ENCODE measurements at regions not wholly inside any gene's neighbourhood (a gene's known extent, or its start where the extent isn't known, plus 50 kb on each side); places are given as distances from the start of the nearest gene placed in this dataset.

- TF ChIP-seq CTCF (conservative IDR thresholded peaks at IDR 0.05; ENCODE audit: low read depth, low read length) = no peak
- TF ChIP-seq EZH2 (IDR thresholded peaks at IDR 0.05; ENCODE audit: borderline replicate concordance, low read depth, low read length, poor library complexity, severe bottlenecking) = no peak
Observed at GRCh38 chr6:10078581-10078980, 336.3 kb downstream of the TFAP2A start.

All from A673 (cell line).